Cerebellar cortex (tissue), 1 donor: ENCODE measurements at regions not wholly inside any gene's neighbourhood (a gene's known extent, or its start where the extent isn't known, plus 50 kb on each side); places are given as distances from the start of the nearest gene placed in this dataset.

Source experiments
- DNase-seq: peaks from one replicate; pipeline ENCODE4 v3.0.0-alpha.2; 2015; ENCODE audit warnings: low spot score

GRCh38 chr4:43987331-43987944 is 461.2 kb downstream of the KCTD8 start:
- DNase-seq, result no peak

GRCh38 chr4:43990551-43990950 is 458.1 kb downstream of the KCTD8 start:
- no peak for DNase-seq

GRCh38 chr4:43990963-43991362 is 457.6 kb downstream of the KCTD8 start:
- DNase-seq, result peak; percentile 44

DNA sequence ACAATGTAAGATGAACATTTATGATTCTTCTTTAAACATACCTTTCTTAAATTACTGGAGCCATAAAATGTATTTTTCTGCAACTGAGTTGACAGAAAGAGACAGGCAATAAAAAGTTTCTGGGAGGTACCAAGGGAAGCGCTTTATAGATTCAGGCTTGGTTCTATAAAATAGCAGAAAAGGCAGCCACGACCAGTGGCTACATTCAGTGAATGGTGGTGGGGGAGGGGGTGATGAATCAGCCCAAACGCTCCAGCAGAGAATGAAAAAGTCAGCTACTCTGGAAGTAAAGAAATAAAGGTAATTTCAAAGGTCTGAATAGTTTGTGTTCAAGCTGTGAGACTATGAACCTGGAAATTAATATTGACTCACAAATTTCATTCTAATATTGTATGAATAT is 456.1 kb downstream of the KCTD8 start:
- no peak for DNase-seq

DNA sequence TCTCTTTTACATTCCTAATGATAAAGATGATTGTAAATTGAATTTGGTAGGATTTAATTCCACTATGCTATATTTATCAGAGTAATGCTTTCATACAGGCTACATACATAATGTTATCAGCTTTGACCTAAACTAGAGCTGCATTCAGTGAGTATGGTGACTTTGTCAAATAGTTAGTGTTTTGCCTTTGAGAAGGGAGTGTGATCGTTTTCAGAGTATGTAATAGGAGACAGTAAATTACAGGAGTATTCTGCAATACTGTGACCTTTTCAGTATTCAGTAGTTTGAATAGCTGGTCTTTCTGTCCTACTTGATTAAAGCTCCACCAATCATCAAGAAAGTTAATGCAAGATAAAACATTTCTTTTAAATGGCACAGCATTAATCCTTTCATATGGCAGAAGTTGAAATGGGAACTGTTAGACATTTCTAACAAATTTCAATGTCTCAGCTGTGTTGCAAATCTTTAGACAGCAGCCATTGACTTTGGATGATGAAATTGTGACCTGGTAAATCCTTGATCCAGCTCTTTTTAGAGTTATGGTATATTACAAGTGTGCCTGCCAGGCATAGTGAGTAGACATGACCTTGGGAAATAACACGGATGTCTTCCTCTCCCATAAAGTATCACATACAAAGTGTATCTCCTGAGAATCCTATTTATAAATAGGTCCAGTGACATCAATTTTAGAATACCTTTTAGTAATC is 455.3 kb downstream of the KCTD8 start:
- no peak for DNase-seq

DNA sequence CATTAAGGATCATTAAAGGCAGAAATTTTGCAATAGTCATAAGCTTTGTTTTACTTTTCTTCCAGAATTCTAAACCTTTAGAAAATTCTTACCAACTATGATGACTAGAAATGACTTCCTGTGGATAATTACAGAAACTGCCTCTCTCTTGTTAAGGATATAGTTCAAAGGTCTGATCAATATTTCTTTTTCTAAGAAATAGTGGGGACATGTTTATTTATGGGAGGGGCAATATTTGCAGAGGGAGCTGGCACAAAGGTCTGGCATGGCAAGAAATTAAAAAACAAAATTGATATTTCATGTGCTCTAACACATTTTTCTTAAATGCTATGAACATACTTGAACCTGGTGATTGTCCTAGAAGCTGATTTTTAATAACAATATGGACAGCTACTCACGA is 448.9 kb downstream of the KCTD8 start:
- DNase-seq, result no peak

GRCh38 chr4:44002368-44002767 is 446.2 kb downstream of the KCTD8 start:
- DNase-seq, result no peak

GRCh38 chr4:44016570-44017421 is 431.8 kb downstream of the KCTD8 start:
- DNase-seq, result no peak

- no peak for DNase-seq
Observed at GRCh38 chr4:44017422-44017739, 431.2 kb downstream of the KCTD8 start.

GRCh38 chr4:44019721-44020120 is 428.9 kb downstream of the KCTD8 start:
- no peak for DNase-seq

DNA sequence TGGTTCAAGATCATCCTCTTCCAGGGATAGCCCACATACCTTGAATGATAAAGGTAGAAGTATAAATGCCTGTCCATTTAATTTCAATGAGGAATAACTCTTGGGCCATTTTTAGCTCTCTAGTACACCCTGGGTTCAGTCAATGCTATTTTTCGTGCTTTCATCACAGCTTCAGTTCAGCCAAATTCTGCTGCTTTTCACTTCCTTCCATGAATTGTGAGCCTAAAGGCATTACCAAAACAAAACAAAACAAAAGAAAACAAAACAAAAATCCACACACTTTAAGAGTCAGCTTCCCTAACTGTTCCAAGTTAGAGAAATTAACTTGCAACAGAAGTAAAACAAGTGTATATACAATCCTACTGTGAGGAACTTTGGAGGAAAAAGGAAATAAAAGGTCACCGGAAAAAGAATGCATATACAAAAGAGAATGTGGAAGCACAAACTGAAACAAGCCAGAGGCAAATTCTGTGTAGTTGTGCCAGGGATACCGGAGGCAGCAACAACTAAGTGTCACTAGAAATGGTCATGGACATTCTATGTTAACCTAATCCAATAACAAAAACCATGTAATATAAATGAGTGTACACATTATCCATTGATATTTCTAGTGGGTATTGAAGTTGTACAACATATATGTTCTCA is 423.1 kb downstream of the KCTD8 start:
- no peak for DNase-seq

DNA sequence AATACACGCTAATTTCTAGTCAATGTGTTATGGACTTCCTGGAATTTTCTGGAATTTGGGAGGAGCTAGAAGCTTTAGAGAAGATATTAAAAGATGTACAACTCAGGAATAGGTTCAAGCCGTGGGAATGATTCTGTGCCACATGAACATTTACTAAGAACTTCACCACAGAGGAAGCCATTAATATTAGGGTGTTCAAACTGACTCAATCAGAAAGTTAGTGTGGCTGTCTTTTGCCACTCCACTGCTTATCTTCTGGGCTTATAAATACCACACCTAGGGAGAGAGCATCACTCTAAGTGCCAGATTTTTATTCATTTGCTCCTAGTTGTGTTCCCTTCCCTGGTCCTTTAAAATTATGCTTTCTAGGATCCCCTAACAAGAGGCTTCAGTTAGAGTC is 409.8 kb downstream of the KCTD8 start:
- DNase-seq, result no peak

DNA sequence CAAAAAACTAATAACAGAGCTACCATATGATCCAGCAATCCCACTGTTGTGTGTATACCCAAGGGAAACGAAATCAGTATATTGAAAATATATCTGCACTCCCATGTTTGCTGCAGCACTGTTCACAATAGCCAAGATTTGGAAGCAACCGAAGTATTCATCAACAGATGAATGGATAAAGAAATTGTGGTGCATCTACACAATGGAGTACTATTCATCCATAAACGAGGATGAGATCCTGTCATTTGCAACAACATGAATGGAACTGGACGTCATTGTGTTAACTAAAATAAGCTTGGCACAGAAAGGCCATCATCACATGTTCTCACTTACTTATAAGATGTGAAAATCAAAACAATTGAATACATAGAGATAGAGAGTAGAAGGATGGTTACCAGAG is 402.1 kb downstream of the KCTD8 start:
- no peak for DNase-seq

- DNase-seq, result no peak
Observed at GRCh38 chr4:44056721-44057151, 391.9 kb downstream of the KCTD8 start.

DNA sequence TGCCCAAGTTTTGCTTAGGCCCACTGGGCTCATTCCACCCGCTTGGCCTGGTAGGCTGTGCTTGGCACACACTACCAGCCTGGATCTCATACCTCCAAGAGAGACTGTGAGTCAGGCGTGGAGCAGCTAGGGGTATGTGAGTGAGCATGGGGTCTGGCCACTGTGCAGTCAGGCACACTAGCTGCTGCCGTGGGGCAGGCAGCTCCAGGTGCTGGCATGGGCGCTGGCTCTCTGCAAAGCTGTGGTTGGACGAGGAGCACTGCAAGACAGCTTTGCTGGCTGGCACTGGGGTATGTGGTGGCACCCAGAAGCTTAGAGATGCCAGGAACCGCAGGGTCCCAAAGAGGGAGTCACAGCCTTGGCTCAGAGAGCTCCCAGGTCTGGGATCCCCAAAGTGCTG is 377.8 kb downstream of the KCTD8 start:
- no peak for DNase-seq

DNA sequence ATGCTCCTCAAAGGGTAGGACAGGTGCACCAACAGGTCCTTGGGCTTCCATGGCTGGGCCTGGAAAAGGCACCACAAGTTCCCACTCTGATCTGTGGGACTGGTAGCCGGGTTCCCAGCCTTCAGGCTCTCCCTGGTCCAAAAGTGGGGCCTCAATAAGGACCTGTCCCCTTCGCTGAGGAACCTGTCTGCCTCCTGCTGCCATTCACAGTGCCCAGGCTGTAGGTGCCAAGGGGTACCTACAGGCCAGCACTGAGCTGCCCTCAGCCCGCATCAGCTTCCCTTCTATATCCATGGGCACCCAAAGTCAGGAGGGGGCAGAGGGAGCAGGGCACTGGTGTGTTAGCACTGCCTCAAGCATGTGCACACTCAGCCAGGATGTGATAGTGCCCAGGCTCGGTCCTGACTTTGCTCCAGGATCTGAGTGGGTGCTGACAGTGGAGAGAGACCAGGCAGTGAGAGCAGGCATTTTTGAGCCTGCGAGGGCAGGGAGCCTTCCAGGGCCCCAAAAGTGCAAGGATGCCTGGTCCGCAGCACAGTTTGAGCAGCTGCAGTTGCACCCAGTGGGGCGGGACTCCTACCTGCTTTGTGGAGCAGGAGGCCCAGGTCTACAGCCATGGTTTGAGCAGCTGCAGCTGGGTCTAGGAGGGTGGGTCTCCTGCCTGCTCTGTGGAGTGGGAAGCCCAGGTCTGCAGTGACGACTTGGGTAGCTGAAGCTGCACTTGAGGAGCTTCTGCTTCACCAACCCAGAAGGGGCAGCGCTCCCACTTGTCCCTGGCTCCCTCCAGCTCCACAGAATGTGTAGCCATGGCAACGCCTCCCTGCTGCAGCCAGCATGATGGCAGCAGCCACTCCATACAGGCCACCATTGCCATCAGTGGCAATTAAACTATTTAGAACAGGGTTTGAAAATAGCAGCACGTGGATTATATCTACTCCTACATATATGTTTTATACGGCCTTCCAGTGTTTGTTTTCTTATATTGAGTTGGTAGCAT is 376.4 kb downstream of the KCTD8 start:
- DNase-seq, result no peak

DNA sequence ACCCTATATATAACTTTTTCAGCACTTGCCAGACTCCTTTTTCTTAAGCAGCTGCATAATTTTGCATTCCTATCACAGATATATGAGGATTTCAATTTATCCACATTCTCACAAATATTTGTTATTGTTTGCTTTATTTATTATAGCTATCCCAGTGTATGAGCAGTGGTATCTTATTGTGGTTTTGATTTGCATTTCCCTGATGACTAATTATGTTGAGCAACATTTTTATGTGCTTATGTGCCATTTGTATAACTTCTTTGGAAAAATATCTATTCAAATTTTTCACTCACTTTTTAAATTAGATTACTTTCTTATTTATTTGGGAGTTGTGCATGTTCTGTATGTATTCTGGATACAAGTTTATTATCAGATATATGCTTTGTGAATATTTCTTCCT is 361.9 kb downstream of the KCTD8 start:
- no peak for DNase-seq

GRCh38 chr4:44093390-44093789 is 355.2 kb downstream of the KCTD8 start:
- DNase-seq, result peak; percentile 3

GRCh38 chr4:44098973-44099372 is 349.6 kb downstream of the KCTD8 start:
- DNase-seq, result no peak

GRCh38 chr4:44100456-44100855 is 348.2 kb downstream of the KCTD8 start:
- no peak for DNase-seq

DNA sequence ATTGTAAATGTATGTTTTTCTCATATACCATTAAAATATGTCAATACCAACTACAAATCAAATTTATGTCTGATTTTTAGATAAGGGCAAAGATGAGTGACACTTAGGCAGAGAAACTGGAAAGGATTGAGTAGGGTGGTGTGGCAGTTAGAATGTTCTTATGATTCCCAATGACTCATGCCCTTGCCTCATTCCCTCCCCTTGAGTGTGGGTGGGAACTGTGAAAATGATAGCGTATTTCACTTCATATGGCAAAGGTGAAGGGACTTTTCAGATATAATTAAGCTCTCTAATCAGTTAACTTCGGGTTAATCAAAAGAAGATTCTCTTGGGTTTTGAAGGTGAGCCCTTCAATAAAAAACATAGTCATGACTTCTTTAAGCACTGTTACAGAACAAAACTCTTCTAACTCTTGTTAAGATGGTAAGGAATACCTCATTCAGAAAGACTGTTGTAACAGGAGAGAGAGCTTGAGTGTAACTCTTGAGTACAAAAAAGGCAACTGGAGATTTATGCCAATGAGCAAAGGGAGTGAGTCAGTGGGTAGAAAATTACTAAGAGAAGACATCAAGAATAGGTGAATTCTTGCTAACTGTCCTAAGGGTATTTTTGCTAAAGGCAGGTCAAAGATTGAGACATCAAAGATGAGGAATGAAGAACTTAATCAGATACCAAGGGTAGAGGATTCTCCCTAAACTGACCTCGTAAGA is 329.5 kb downstream of the KCTD8 start:
- no peak for DNase-seq
